ENCODE measurements at regions not wholly inside any gene's neighbourhood (a gene's known extent, or its start where the extent isn't known, plus 50 kb on each side); places are given as distances from the start of the nearest gene placed in this dataset.

GRCh38 chr7:25952261-25953057, 199.5 kb upstream of the NFE2L3 start:
- no peaks in the 10 kb centered on the region for H3K9me1 ChIP-seq (replicated peaks; ENCODE audit: control insufficient read depth, extremely low read depth, insufficient read depth, low read length)
- POLR2A ChIA-PET: no interaction called here
- no peaks in the 10 kb centered on the region for H3K79me2 ChIP-seq (ENCODE audit: control insufficient read depth, insufficient read depth, low read length)
- dilution Hi-C loops (cut with MboI; ENCODE audit: extremely low pct_ligation_motif_present, low sequenced_read_pairs) (no loop called here), intact Hi-C loops (cut with micrococcal nuclease) (loop anchor here (5.0 kb wide), 1 partner anchor 200 kb away; the partner anchor contains the start of gene NFE2L3)
- H3K27ac ChIP-seq (ENCODE audit: insufficient read depth, low read depth, low read length): no peak overlapping the region
- H3K4me3 ChIP-seq (replicated peaks in 1 of 3; ENCODE audit: insufficient read depth in 1 of 3, low read depth in 1 of 3, low read length in 3 of 3): no peak overlapping the region
- H3K9ac ChIP-seq (replicated peaks; ENCODE audit: extremely low read depth, insufficient read depth, low read length): no peak overlapping the region
- FAIRE-seq (no peak), DNase-seq (ENCODE audit: low read depth, low spot score) (no peak)
- TF ChIP-seq FOS (IDR thresholded peaks at IDR 0.05; ENCODE audit: borderline replicate concordance, insufficient read depth, low read length) (no peak), MYC (IDR thresholded peaks at IDR 0.05; ENCODE audit: low read depth, low read length) (no peak), CTCF (IDR thresholded peaks at IDR 0.05; ENCODE audit: extremely low read depth in 1 of 2, insufficient read depth in 1 of 2, low read depth in 1 of 2, low read length in 2 of 2) (no peak), JUN (IDR thresholded peaks at IDR 0.05; ENCODE audit: borderline replicate concordance, insufficient read depth, insufficient read length, low read depth) (no peak), MAX (IDR thresholded peaks at IDR 0.05; ENCODE audit: insufficient read depth, insufficient read length) (no peak), EZH2 (IDR thresholded peaks at IDR 0.05; ENCODE audit: borderline replicate concordance, low read depth, low read length, severe bottlenecking) (no peak), POLR2AphosphoS5 (IDR thresholded peaks at IDR 0.05; ENCODE audit: insufficient read depth, low read depth, low read length) (no peak), POLR2A (IDR thresholded peaks at IDR 0.05; ENCODE audit: low read depth, low read length) (no peak), GATA2 (IDR thresholded peaks at IDR 0.05; ENCODE audit: insufficient read depth, insufficient read length, low read depth, low read length) (no peak)
- peaks cover 33 to 37% of the 10 kb centered on the region in 2 experiments for H3K27me3 ChIP-seq (ENCODE audit: control insufficient read depth in 2 of 2, insufficient read depth in 2 of 2, low read length in 2 of 2)
- H3K4me1 ChIP-seq (ENCODE audit: control insufficient read depth, extremely low read depth, insufficient read depth, low read length): peaks cover 6% of the 10 kb centered on the region
- no peaks in the 10 kb centered on the region for H3K36me3 ChIP-seq (ENCODE audit: control insufficient read depth in 2 of 2, extremely low read depth in 1 of 2, insufficient read depth in 2 of 2, low read length in 2 of 2)
- H2AFZ ChIP-seq (ENCODE audit: low read depth, low read length): no peak overlapping the region
- CTCF ChIA-PET: interaction anchor here (1.2 kb wide), 1 partner anchor 417 kb away, joined by 3 read pairs; no protein-coding TSS in a partner anchor
- no peak overlapping the region for H3K4me2 ChIP-seq (ENCODE audit: insufficient read depth, low read length)
- no peaks in the 10 kb centered on the region for H3K9me3 ChIP-seq (replicated peaks; ENCODE audit: control insufficient read depth, insufficient read depth, low read length)
- no TSS peak for BruUV-seq (replicated peaks)
- no peaks in the 10 kb centered on the region for H4K20me1 ChIP-seq (replicated peaks; ENCODE audit: control insufficient read depth, extremely low read depth, insufficient read depth, low read length)
